CD1c-positive myeloid dendritic cell (primary cell): ENCODE measurements at regions not wholly inside any gene's neighbourhood (a gene's known extent, or its start where the extent isn't known, plus 50 kb on each side); places are given as distances from the start of the nearest gene placed in this dataset.
"Not testable (repeated sequence)": the region's sequence is repeated elsewhere in the genome, so short reads cannot be mapped to it uniquely, and the experiment has no call there.

Experiments
- DNase-seq: peaks from one replicate; pipeline ENCODE4 v3.0.0-alpha.2; 2016; ENCODE audit errors: extremely low spot score

DNA sequence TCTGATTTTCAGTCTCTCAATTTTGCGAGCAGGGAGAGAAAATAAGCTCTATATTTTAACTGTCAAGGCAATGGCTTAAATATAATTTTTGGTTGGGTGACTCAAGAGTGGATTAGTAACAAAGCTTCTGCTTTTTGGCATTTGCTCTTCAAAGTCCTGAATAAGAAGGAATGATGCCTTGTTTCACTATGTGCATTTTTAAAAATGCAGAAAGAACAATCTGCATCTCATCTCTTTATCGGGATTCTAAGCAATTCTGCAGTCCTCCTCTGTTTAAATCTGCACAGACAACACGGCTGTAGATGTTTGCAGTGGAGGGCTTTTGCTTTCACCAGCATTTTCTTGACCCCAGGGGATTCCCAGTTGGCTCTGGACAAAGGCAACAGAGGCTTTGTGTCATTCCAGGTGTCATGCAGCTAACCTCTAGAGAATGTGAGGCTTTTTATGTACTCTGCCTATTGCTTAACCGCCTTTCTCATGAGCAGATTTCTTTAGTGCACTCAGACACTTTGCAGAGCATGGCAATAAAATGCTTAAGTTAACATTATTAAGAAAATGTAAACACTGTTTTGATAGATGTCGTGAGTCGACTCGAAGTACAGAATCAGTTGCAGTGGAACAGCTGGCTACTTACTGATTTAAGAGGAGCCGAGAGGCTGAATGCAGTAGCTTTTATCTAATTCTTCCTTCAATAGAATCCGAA lies 783.2 kb upstream of the NEGR1 start:
- no peak for DNase-seq

DNA sequence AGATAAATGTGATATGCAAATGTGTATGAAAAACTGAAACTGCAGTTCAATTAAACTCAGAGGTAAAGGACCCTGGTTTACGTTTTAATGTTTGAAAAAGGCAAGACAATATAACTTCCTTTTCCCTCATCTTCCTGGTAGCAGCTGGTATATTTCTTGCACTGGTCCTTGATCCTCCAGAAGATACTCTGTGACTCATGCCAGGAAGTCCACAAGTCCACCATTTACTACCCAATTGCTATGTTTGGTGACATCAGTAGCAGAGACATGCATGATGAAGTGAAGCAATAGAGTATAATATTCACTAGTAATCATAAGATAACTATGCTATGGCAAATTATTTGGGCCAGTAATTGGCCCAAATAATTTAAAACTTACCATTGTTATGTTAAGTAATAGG lies 774.5 kb upstream of the NEGR1 start:
- DNase-seq: no peak

DNA sequence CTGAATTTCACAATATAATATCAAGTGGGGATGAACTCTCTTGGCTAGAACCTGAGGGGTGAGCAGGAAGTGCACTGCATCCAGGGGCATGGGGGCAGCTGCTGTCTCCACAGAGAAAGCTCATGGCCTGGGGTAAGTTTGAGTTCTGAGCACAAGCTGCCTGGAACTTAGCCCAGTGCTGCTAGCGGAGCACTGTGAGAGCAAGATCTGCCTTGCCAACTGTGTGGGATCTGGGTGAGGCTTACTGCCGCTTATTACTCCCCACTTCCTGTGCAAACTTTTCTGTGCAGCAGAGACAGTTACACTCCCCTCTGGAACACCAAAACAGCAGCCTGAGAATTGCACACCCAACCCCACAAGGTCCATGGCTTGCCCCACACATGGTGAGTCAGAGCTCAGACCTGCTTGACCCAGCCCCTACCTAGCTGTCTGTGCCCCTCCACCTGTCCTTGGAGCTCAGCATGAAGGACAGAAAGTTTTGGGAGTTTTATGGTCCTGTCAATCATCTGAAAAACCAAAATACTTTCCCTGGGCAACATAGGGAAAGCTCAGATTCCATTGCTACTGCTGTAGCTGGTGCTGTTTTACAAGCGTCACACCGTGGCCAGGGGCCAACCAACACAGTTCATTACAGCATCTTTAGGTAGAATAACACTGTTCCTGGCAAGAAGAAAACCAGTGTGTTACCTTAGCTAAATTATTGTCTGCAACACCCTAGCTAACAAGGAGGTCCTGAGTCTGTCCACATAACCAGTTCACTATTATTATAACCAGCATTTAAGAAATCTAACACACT lies 762.1 kb upstream of the NEGR1 start:
- DNase-seq: no peak

DNA sequence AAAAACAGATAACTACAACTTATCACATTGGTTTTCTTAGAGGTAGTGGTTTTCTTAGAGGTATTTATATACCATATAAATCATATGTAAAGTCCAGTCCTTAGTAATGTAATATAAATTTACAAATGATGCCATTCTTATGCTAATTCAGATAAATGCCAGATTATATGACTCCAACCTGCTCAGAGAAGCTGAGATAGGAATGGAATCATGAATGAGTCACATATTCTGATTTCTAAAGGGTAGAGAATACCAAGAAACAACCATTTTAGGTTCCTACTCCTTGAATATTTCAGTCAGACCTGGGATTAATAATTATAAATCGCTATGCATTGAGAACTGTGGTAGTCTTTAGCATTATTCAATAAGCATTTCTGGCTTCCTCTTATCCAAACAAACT lies 760.1 kb upstream of the NEGR1 start:
- DNase-seq: no peak

DNA sequence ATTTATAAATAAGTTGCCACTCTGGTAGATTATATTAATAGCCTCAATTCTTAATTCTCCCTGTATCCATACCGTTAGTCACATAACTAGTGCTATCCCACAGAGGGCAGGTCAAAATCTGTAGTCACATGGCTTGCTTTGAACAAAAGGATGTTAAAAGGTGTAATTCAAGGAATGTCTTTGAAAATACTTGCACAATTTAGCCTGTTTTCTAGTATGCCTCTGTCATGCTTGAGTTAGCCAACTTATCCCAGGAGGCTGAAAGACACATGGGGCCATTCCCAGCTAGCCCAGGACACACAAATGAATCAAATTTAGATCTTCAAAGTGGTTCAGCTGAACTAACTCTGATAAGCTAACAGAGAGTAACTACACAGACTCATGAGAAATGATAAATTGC lies 758.5 kb upstream of the NEGR1 start:
- no peak for DNase-seq

DNA sequence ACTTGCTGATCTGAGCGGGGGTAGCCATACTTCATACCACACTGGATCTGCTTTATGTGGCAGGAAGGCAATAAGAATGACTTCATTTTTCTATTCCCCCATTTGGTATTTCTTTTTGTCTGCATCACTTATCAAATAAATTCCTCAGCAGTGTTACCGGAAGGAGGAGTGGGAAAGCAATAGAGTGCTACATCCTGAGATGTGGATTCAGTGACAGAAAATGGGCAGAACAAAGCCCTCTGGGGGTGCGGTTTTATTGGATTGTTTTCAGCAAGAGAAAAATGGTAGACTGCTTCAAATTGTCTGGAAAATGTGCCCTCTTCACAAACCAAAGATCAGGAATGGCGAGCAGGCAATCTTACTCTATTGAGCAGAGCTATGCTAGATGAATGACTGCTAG lies 751.9 kb upstream of the NEGR1 start:
- DNase-seq: no peak

DNA sequence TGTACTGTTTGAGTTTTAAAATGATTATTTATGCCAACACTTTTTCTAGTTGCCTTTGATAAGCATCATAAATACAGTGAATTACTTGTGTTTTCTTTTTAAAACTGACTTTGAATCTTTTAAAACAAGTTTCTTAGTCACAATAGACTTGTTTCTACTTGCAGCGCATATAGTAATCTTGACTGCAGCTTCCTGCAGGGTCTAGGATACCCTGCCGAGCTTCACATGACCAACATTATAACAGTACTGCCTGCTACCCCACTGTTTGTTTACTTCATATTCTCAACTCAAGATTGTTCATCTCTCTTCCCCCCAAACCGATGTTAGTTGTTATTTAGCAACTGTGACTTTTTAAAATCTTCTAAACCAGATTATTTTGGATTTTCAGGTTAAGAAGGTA lies 751.3 kb upstream of the NEGR1 start:
- DNase-seq: no peak

DNA sequence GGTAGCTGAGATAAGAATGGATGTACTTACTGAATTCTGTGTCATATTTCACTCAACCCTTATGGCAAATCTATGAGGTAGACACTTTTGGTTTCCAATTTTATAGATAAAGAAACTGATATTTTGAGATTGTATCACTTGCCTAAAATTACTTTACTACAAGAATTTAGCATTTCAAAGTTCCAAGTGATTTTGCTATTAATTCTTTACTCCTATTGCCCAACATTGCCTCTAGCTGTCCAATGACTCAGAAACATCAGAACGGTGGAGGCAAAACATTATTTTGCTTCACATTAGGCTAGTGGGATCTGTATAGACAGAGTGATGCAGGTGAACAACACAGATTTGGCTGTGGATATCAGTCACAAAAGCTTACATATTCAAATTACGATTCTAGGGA lies 747.2 kb upstream of the NEGR1 start:
- DNase-seq: no peak

DNA sequence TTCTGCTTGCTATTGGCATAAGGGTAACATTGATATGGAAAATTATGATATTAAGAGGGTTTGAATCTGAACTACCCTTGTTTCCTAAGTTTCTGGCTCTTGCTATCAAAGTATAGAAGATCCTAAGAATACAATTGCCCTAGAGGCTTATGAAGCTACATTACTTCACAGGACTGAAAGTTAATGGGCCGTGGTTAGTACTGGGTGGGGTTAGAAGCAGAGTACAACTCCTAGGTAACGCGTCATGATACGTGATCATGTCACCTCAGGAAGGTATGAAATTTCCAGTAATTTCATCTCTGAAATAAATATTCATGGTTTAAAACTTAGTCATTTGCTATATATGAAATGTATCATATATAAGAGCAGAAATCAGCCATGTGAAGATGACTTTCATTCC lies 743.8 kb upstream of the NEGR1 start:
- DNase-seq: no peak

DNA sequence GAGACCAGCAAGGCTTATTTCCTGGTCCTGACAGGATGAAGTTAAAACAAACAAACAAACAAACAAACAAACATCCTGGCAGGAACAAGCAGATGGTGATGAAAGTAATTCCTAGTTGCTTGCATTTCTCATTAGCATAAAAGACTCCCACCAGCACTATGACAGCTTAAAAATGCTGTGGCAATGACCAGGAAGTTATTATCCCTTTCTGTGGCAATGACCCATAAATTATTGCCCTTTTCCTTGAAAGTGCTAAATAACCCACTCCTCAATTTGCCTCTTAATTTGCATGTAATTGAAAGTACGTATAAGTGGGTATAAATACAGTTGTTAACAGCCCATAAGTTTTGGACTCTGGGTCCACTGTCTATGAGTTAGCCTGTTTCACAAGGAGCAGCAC lies 727.6 kb upstream of the NEGR1 start:
- no peak for DNase-seq

DNA sequence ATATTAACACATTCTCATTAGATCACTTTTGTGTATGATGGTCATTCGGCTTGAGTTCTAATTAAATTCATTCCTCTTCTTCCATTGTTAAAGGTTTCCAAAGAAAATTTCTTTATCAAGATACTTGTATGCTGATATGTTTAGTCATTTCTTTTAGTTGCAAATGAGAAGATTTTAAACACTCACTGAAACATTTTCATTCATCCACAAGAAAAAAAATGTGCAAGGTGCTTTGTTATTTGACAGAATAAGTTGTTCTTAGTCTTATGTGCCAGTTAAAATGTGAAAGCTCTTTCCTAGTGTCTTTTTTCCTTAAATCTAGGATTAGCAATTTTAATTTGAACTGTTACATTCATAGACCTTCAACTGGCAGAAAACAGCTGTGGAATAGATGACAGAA lies 727.0 kb upstream of the NEGR1 start:
- DNase-seq: no peak

DNA sequence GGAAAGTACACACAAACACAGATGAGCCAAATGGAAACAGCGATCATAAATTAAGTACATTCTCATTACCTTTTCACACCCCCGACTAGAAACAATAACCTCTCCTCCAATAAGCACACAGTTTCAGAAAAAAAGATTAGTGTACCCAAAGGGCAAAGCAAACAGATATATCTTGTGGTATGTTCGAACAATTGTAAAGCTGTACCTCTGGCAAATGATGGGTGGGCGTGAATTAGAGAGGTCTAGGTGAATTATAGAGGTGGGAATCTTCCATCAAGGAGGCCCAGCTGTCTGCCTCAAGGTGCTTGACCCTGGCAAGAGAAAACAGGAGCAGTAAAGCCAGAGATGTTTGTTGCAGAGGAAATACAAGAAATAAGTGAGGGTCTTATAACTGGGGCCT lies 715.3 kb upstream of the NEGR1 start:
- DNase-seq: no peak

DNA sequence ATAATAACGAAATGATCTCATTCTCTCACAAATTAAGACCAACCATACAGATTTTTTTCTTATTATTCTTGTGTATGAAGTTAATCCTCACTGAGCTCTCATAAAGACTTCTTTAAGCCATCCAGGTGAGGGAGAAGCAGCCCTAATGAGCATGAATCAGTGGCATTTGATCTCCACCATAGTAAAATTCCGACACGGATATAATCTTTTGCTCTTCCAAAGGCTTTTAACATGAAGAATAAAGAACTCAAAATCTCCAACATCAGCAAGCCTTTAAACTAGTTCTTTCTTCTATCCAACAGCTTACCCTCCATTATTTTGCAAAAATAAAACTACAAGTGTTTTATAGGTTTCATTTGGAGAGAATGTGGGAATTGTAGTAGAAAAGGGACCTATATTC lies 714.7 kb upstream of the NEGR1 start:
- DNase-seq: no peak

DNA sequence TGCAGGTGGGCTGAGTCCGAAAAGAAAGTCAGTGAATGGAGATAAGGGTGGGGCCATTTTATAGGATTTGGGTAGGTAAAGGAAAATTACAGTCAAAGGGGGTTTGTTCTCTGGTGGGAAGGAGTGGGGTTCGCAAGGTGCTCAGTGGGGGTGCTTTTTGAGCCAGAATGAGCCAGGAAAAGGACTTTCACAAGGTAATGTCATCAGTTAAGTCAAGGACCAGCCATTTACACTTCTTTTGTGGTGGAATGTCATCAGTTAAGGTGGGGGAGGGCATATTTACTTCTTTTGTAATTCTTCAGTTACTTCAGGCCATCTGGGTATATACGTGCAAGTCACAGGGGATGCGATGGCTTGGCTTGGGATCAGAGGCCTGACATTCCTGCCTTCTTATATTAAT lies 705.5 kb upstream of the NEGR1 start:
- DNase-seq: not testable (repeated sequence)

DNA sequence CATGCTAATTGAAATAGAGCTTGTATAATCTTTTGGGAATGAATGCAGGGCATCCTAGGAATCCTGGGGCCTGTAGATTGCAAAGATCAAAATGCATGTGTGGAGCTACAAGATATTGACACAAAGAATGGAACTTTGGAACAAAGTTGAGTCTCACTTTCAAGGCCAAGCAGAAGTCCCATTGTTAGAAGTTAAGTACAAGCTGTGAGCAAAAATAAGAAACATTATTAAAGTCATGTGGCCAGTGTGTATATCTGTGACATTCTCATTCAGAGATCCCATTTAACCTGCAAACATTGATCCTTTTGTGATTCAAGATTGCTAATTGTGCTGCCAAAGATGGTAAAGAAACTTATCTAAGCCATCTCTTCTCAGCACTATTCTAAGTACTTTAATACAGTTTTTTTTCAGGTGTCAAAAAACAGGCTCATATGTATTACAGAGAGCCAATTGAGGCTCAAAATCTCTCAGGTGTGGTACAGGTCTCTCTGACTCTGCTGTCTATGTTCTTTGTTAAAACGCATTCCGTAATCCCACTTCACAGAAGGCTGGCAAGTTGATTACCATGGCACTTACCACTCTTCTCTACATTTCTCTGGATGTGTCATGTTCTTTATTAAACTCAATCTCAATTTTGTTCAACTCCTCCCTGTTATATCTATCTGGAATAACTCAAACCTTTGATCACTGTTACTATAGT lies 704.4 kb upstream of the NEGR1 start:
- no peak for DNase-seq

DNA sequence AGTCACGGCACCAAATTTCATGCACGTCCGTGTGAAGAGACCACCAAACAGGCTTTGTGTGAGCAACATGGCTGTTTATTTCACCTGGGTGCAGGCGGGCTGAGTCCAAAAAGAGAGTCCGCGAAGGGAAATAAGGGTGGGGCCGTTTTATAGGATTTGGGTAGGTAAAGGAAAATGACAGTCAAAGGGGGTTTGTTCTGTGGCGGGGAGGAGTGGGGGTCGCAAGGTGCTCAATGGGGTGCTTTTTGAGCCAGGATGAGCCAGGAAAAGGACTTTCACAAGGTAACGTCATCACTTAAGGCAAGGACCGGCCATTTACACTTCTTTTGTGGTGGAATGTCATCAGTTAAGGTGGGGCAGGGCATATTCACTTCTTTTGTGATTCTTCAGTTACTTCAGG lies 702.7 kb upstream of the NEGR1 start:
- DNase-seq: not testable (repeated sequence)

DNA sequence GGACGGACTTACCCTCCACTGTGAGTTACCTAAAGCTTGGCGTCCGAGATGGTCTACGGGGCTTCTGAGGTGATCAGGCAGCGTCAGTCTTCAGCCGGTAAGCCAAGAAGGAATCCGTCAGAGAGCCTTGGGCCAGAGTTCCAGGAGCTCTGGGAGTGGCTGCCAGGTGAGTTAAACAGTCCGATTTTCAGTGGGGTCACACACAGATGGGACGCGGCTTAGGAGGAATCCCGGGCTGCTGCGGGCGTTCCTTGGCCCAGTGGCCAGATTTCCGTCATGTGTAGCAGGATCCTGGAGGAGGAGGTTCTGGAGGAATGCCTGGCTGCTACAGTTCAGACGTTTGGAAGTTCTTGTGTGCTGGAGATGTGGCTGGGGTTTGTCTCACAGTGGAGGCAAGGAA lies 700.7 kb upstream of the NEGR1 start:
- not testable (repeated sequence) for DNase-seq

DNA sequence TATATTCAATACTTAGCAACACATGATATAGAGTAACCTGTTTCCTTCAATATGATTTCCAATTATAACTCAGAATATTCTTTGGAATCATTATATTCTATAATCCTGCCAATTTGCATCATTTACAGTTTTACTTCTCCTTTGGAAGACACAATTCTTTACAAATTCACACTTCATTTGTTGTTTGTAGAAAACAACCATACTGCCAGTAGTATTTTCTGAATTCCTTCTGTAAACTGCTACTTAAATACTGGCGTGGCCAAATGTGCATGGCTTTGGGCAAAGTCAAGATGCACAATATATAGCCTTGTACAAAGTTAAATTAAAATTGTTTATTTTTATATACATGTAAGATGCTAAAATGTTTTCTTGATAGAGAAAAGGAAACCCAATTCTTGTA lies 687.1 kb upstream of the NEGR1 start:
- DNase-seq: no peak

DNA sequence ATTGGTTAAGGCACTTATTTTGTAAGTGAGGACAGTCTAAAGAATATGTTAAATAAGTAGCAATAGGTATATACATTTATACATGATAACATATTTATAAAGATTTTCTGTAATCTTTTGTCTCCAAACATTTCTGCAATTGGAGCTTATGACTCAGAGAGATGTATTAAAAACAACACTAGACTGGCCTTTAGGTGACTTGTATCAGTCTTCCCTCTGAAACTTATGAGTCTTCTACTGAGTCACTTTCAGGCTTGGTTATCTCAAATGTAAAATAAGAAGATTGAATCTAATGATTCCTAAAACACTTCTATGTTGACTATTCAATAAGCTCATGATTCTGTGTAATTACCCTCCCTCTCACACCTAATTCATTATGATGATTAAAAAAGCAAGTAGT lies 672.6 kb upstream of the NEGR1 start:
- no peak for DNase-seq

DNA sequence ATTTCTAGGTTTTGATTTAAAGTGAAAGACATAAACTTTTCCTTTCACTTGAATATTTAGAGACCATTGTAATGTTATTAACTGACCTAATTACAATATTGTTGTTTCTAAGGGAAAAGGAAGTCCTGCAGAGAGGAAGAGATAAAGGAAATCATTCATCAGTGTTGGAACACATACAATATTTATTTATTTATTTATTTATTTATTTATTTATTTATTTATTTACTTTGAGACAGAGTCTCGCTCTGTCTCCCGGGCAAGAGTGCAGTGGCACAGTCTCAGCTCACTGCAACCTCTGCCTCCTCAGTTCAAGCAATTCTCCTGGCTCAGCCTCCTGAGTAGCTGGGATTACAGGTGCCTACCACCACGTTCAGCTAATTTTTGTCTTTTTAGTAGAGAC lies 668.6 kb upstream of the NEGR1 start:
- not testable (repeated sequence) for DNase-seq

DNA sequence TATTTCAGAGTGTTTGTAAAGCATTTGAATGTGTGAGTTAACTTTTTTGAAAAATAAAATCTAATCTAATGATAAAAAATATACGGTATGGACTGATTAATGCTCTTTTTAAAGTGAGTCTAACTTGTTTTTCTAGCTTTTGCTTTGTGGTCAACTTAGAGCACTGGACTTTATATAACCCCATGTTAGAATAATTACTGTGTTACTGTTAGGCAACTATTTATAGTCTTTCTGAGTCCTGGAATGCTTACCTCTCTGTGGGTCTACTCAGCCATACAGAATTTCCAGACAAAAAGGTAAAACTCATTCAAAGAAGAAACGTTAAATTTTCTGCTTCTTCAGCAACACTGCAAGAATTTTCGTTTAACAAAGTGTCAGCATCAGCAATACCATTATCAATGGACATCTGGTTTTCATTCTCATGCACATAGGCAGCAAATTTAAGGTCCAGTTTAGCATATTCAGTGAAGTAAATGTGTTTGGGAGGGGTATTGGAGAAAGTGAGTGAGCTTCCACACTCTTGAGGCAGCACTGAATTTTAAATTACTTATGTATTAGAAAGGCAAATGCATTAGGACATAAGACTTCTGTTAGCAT lies 664.7 kb upstream of the NEGR1 start:
- DNase-seq: no peak

DNA sequence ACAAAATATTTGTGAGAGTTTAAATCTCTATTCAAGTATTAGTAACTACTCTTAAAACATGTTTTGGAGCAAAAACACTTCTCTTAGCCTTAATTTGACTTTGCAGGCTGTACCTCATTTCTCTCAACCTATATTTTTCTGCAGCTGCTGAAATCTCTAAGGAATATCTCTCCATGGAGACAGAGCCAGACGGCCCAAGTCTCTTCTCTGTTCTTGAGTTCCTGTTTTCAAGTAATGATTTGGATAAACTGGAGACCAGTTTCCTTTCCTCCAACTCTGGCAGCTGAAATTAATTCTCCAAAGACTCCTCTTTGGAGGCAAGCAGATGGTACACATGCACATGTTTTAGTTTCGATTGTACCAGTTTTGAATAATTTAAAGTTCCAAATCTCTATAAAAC lies 659.7 kb upstream of the NEGR1 start:
- DNase-seq: no peak

DNA sequence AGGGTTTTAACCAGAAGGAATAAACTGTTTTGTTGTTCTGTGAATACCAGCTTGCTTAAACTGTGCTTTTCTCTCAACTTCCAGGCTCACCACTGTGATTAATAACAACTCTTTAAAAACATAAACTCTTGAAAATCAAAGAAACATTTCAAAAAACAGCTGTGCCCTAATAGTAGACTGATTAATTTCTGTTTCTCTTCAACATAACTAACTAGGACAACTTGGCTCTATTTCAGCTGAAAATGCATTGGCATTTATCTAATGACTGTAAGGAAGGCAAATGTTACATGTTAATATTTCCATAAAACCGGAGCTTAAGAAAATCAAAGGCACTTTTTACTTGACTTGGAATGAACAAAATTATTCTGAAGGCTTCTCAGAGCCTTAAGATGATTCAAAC lies 656.1 kb upstream of the NEGR1 start:
- no peak for DNase-seq
